Heart left ventricle (tissue), 16 donors: ENCODE measurements at regions not wholly inside any gene's neighbourhood (a gene's known extent, or its start where the extent isn't known, plus 50 kb on each side); places are given as distances from the start of the nearest gene placed in this dataset.

ENCODE experiments used
- ATAC-seq, 4 donors: fragments of 200-7000 bp; cut with Tn5 transposase; one replicate each; pipeline ENCODE4 v1.9.1; 2020 to 2022; ENCODE audit warnings: moderate library complexity in 4 of 4, mild to moderate bottlenecking in 3 of 4, moderate number of reproducible peaks in 1 of 4
- DNase-seq, 5 donors: peaks; one replicate each; pipeline ENCODE4 v3.0.0-alpha.2; 2020
- H3K27ac ChIP-seq, 12 donors: fragments of 200-600 bp; sonication (generic) in 4 of 12; one replicate each; pipeline versions ENCODE4 v1.5.0 to v1.8.0; 2016 to 2022; ENCODE audit warnings: mild to moderate bottlenecking in 2 of 12
- H3K27me3 ChIP-seq, 9 donors: fragments of 200-600 bp; sonication (generic) in 2 of 9; one replicate each; pipeline versions ENCODE4 v1.5.1 to v1.8.0; 2016 to 2022; ENCODE audit warnings: mild to moderate bottlenecking in 3 of 9
- H3K36me3 ChIP-seq, 9 donors: fragments of 200-600 bp; sonication (generic) in 2 of 9; one replicate each; pipeline versions ENCODE4 v1.5.0 to v1.8.0; 2018 to 2022; ENCODE audit warnings: mild to moderate bottlenecking in 2 of 9
- H3K4me1 ChIP-seq, 12 donors: fragments of 200-600 bp; sonication (generic) in 4 of 12; one replicate each; pipeline versions ENCODE4 v1.5.0 to v1.8.0; 2016 to 2022; ENCODE audit warnings: mild to moderate bottlenecking in 3 of 12
- H3K4me3 ChIP-seq, 12 donors: fragments of 200-600 bp; sonication (generic) in 4 of 12; one replicate each; pipeline versions ENCODE4 v1.5.0 to v1.8.0; 2017 to 2022; ENCODE audit warnings: mild to moderate bottlenecking in 9 of 12, moderate library complexity in 4 of 12
- H3K9me3 ChIP-seq, 12 donors: fragments of 200-600 bp; sonication (generic) in 4 of 12; one replicate each; pipeline versions ENCODE4 v1.5.0 to v1.8.0; 2016 to 2022; ENCODE audit warnings: mild to moderate bottlenecking in 1 of 12
- POLR2A ChIP-seq, 2 donors: fragments of 450-650 bp; IDR thresholded peaks; one replicate each; pipeline ENCODE4 v1.6.1; 2017; ENCODE audit warnings: antibody characterized with exemption in 2 of 2, mild to moderate bottlenecking in 2 of 2, moderate library complexity in 2 of 2
- WGBS, 4 donors: extraction: QIAGEN DNeasy Blood & Tissue Kit in 2 of 4; methylation state at CpG; one replicate each; pipeline versions ENCODE4 v1.1.5 to v1.1.7; 2013 to 2018; 5-methylcytosine and 5-hydroxymethylcytosine counted together
- intact Hi-C, 10 donors: fragments of 100-400 bp; cut with DNase I; formaldehyde crosslinking; loops; one replicate each; pipeline versions ENCODE4 v1.11.1 to v1.14.2; 2022
- TF ChIP-seq, protein P1 (sequence below), 12 donors: fragments of 200-600 bp; sonication (generic) in 4 of 12; IDR thresholded peaks; one replicate each; pipeline versions ENCODE4 v1.5.0 to v1.8.0; 2018 to 2022; ENCODE audit warnings: antibody characterized with exemption in 12 of 12, mild to moderate bottlenecking in 5 of 12
- donor health status: ischemic (EF 13 %, LVEDD 7.1; RV severe dilation, severe dysfunction).
- donor health status: healthy with polysubstance abuse.
- donor health status: DM: no; HTN: yes; CAD: no.
- donor health status: DM: no; HTN: no; CAD: no.
- donor health status: ischemic (EF 25% LVEDD 6.9; RV normal size, moderate dysfunction).
- donor health status: ischemic (EF 25% LVEDD 5.7; RV mildly dilated, moderate dysfunction).
- donor health status: healthy.
- donor health status: DM: yes; HTN: yes; CAD: no.
- donor health status: ischemic (EF 35%, LVEDD 5.7; RV mildly dilated, moderate dysfunction).
- donor health status: nonischemic (EF 11% LVEDD 7.7; RV severe dilation, severe dysfunction).
- donor health status: DM: yes; HTN: yes; CAD: no.
- donor health status: PGD.
- donor health status: ischemic (EF 29% LVEDD 5.4; RV normal size, mild dysfunction).
- donor health status: nonischemic (EF 23%, LVEDD 6.1; RV moderate dilation, normal function).

DNA sequence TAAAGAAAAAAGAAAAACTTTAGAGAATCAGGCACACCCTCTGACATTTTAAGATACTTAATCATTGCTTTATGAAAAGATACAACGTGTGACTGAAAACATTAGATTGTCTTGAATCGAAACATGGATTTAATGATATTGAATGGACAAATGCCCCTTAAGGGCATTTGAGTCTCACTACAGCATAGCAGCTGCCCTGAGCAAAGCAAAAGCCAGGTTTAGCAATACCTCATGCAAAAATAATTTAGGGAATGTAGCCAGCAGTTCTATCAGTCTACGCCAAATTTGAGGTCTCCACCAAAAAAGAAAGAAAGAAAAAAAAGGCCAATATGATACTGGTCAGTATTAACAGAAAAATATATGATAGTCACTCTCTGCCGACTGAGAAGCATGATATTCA lies 56.6 kb upstream of the LMNB1 start:
- no peaks in the 10 kb centered on the region for H3K36me3 ChIP-seq
- 70 to 86% (median 82%) methylated on average over 4 of the region's 4 CpGs for WGBS, 4 donors
- intact Hi-C loops = no loop called here
- DNase-seq = no peak
- H3K9me3 ChIP-seq = no peaks in the 10 kb centered on the region
- ATAC-seq = no peak
- peaks cover 0 to 3% (median 0%) of the 10 kb centered on the region in 9 donors for H3K27me3 ChIP-seq
- no peaks in the 10 kb centered on the region for H3K4me1 ChIP-seq
- no peak overlapping the region for H3K4me3 ChIP-seq
- no peak for TF ChIP-seq POLR2A (IDR thresholded peaks at IDR 0.05)
- TF ChIP-seq, protein P1, sequence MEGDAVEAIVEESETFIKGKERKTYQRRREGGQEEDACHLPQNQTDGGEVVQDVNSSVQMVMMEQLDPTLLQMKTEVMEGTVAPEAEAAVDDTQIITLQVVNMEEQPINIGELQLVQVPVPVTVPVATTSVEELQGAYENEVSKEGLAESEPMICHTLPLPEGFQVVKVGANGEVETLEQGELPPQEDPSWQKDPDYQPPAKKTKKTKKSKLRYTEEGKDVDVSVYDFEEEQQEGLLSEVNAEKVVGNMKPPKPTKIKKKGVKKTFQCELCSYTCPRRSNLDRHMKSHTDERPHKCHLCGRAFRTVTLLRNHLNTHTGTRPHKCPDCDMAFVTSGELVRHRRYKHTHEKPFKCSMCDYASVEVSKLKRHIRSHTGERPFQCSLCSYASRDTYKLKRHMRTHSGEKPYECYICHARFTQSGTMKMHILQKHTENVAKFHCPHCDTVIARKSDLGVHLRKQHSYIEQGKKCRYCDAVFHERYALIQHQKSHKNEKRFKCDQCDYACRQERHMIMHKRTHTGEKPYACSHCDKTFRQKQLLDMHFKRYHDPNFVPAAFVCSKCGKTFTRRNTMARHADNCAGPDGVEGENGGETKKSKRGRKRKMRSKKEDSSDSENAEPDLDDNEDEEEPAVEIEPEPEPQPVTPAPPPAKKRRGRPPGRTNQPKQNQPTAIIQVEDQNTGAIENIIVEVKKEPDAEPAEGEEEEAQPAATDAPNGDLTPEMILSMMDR (IDR thresholded peaks at IDR 0.05) = no peak
- no peak overlapping the region for H3K27ac ChIP-seq

DNA sequence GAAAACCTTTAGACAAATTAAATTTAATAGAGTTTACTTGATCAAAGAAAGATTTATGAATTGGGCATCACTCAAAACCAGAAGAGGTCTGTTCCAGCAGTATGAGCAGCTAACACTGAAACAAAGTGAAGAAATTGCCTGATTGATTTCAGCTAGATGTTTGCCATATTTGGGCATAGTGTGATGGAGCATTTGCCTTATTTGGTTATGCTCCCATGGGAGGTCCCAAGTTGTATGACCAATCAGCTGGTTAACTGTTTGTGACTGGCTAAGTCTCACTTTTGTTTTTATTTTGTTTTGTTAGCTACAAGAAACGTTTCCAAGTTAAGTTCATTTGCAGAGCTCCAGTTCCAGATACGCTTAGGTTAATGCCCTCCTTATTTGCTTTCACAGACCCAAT lies 53.3 kb upstream of the LMNB1 start:
- peaks cover 0 to 7% (median 0%) of the 10 kb centered on the region in 9 donors for H3K27me3 ChIP-seq
- no peaks in the 10 kb centered on the region for H3K36me3 ChIP-seq
- no peaks in the 10 kb centered on the region for H3K9me3 ChIP-seq
- 44 to 64% (median 53%) methylated on average over 2 of the region's 2 CpGs for WGBS, 4 donors
- DNase-seq (no peak), ATAC-seq (no peak)
- no peaks in the 10 kb centered on the region for H3K4me1 ChIP-seq
- intact Hi-C loops = no loop called here
- TF ChIP-seq, protein P1 (IDR thresholded peaks at IDR 0.05) = no peak
- no peak for TF ChIP-seq POLR2A (IDR thresholded peaks at IDR 0.05)
- H3K4me3 ChIP-seq = no peak overlapping the region
- no peak overlapping the region for H3K27ac ChIP-seq
